K562 (cell line): ENCODE measurements at regions not wholly inside any gene's neighbourhood (a gene's known extent, or its start where the extent isn't known, plus 50 kb on each side); places are given as distances from the start of the nearest gene placed in this dataset.

Source experiments
- ATF1 ChIP-seq, 2 experiments: fragments of 450-650 bp in 1 of 2; IDR thresholded peaks; 2 replicates each; pipeline ENCODE4 v1.6.1; 2016; ENCODE audit warnings: missing compliant biosample characterization in 1 of 2, missing genetic modification characterization in 1 of 2
- E2F4 ChIP-seq: sonication (generic); formaldehyde crosslinking; IDR thresholded peaks from 2 replicates; pipeline ENCODE4 v1.8.0; 2022; ENCODE audit warnings: mild to moderate bottlenecking, low read depth, missing genetic modification reagents
- FOXK2 ChIP-seq, 2 experiments: fragments of 450-650 bp; IDR thresholded peaks in 1 of 2; conservative IDR thresholded peaks in 1 of 2; 2 replicates each; pipeline ENCODE4 v1.6.1; 2016; ENCODE audit warnings: low read depth in 2 of 2, mild to moderate bottlenecking in 1 of 2
- MTA3 ChIP-seq: fragments of 450-650 bp; formaldehyde crosslinking; IDR thresholded peaks from 2 replicates; pipeline ENCODE4 v1.6.1; 2017; ENCODE audit warnings: mild to moderate bottlenecking, borderline replicate concordance
- RBM25 ChIP-seq: fragments of 200-400 bp; formaldehyde crosslinking; IDR thresholded peaks from 2 replicates; pipeline ENCODE4 v1.6.1; 2018; ENCODE audit warnings: low read length, low read depth, moderate library complexity; ENCODE audit not compliant: severe bottlenecking
- ZBTB17 ChIP-seq: fragments of 450-650 bp; formaldehyde crosslinking; IDR thresholded peaks from 2 replicates; pipeline ENCODE4 v1.4.0; 2020; ENCODE audit warnings: mild to moderate bottlenecking
- ZNF561 ChIP-seq: fragments of 450-650 bp; formaldehyde crosslinking; conservative IDR thresholded peaks from 2 replicates; pipeline ENCODE4 v1.4.0; 2020; ENCODE audit warnings: mild to moderate bottlenecking, moderate library complexity
- ZNF592 ChIP-seq: fragments of 450-650 bp; IDR thresholded peaks from 2 replicates; pipeline ENCODE4 v1.6.1; 2017; ENCODE audit warnings: antibody characterized with exemption, mild to moderate bottlenecking

GRCh38 chr2:74079522-74080341 lies 68.0 kb downstream of the BOLA3 start (continued):
- TF ChIP-seq ZNF561 (CRISPR knock-in tag) (no peak), ZNF592 (peak; percentile 48; the same call in 1 of the 2 replicates), FOXK2 (conservative IDR thresholded peaks at IDR 0.05 in 1 of 2, IDR thresholded peaks at IDR 0.05 in 1 of 2; ENCODE audit: low read depth in 2 of 2) (no peak), ZBTB17 (CRISPR knock-in tag) (0 out of 2 replicates have a peak, but pooled peaks have one; percentile 29), ATF1 (CRISPR knock-in tag; IDR thresholded peaks at IDR 0.05) (no peak), ATF1 (tag; IDR thresholded peaks at IDR 0.05) (no peak), MTA3 (no peak), E2F4 (CRISPR knock-in tag) (no peak), RBM25 (peak; percentile 82)
